Esophagus (tissue), 2 donors: ENCODE measurements at regions not wholly inside any gene's neighbourhood (a gene's known extent, or its start where the extent isn't known, plus 50 kb on each side); places are given as distances from the start of the nearest gene placed in this dataset.

Source experiments
- H3K27ac ChIP-seq, 2 donors: one replicate each; pipeline ENCODE4 v1.5.1; 2013; ENCODE audit warnings: low read depth in 2 of 2, mild to moderate bottlenecking in 2 of 2, inconsistent platforms in 1 of 2, low read length in 1 of 2, moderate library complexity in 1 of 2
- H3K27me3 ChIP-seq, 2 donors: one replicate each; pipeline ENCODE4 v1.6.1; 2013; ENCODE audit warnings: low read length in 2 of 2, control low read depth in 1 of 2, mild to moderate bottlenecking in 1 of 2; ENCODE audit not compliant: insufficient read depth in 2 of 2, control insufficient read depth in 1 of 2
- H3K36me3 ChIP-seq, 2 donors: one replicate each; pipeline ENCODE4 v1.6.1; 2013; ENCODE audit warnings: low read length in 1 of 2; ENCODE audit not compliant: control insufficient read depth in 2 of 2, insufficient read depth in 2 of 2
- H3K4me1 ChIP-seq, 2 donors: one replicate each; pipeline ENCODE4 v1.6.1; 2013; ENCODE audit warnings: low read length in 1 of 2; ENCODE audit not compliant: control insufficient read depth in 2 of 2, insufficient read depth in 2 of 2
- H3K4me3 ChIP-seq, 2 donors: one replicate each; pipeline ENCODE4 v1.5.1; 2013; ENCODE audit warnings: low read length in 2 of 2, mild to moderate bottlenecking in 2 of 2, low read depth in 1 of 2, moderate library complexity in 1 of 2
- H3K9me3 ChIP-seq, 2 donors: one replicate each; pipeline ENCODE4 v1.6.1; 2013; ENCODE audit warnings: mild to moderate bottlenecking in 2 of 2, low read depth in 1 of 2, low read length in 1 of 2, moderate library complexity in 1 of 2; ENCODE audit not compliant: control insufficient read depth in 2 of 2, insufficient read depth in 1 of 2
- WGBS, 2 donors: extraction: QIAGEN DNeasy Blood & Tissue Kit; methylation state at CpG; one replicate each; pipeline ENCODE4 v1.1.7; 2013; 5-methylcytosine and 5-hydroxymethylcytosine counted together
- donor health status: healthy with polysubstance abuse.
- donor health status: Bipolar disorder and iron deficiency.

- Histone ChIP-seq H3K9me3 (no peaks in the 10 kb centered on the region), H3K27ac (no peak overlapping the region), H3K27me3 (no peaks in the 10 kb centered on the region), H3K36me3 (no peaks in the 10 kb centered on the region), H3K4me1 (no peaks in the 10 kb centered on the region), H3K4me3 (no peak overlapping the region)
Observed at GRCh38 chr7:136234040-136234439, 256.9 kb upstream of the MTPN start.

- no peak overlapping the region for H3K27ac ChIP-seq
- H3K36me3 ChIP-seq, result no peaks in the 10 kb centered on the region
- no peaks in the 10 kb centered on the region for H3K27me3 ChIP-seq
- H3K9me3 ChIP-seq, result no peaks in the 10 kb centered on the region
- 40 to 57% methylated on average over 1 of the region's 1 CpG for WGBS, 2 donors
- no peak overlapping the region for H3K4me3 ChIP-seq
- no peaks in the 10 kb centered on the region for H3K4me1 ChIP-seq
Observed at GRCh38 chr7:136230210-136230609, 253.1 kb upstream of the MTPN start.

- Histone ChIP-seq H3K27ac (no peak overlapping the region), H3K27me3 (no peaks in the 10 kb centered on the region), H3K9me3 (no peaks in the 10 kb centered on the region), H3K4me3 (no peak overlapping the region), H3K36me3 (no peaks in the 10 kb centered on the region), H3K4me1 (no peaks in the 10 kb centered on the region)
- 92 to 93% methylated on average over 1 of the region's 1 CpG for WGBS, 2 donors
Observed at GRCh38 chr7:136229790-136230189, 252.6 kb upstream of the MTPN start.

- no peak overlapping the region for H3K4me3 ChIP-seq
- H3K9me3 ChIP-seq, result no peaks in the 10 kb centered on the region
- H3K27me3 ChIP-seq, result no peaks in the 10 kb centered on the region
- H3K36me3 ChIP-seq, result no peaks in the 10 kb centered on the region
- H3K4me1 ChIP-seq, result no peaks in the 10 kb centered on the region
- no peak overlapping the region for H3K27ac ChIP-seq
- WGBS, 2 donors, result 47 to 78% methylated on average over 3 of the region's 3 CpGs
Observed at GRCh38 chr7:136228171-136228570, 251.0 kb upstream of the MTPN start.

GRCh38 chr7:136214356-136214755 is 237.2 kb upstream of the MTPN start:
- H3K4me3 ChIP-seq, result no peak overlapping the region
- WGBS, 2 donors, result 56 to 59% methylated on average over 1 of the region's 1 CpG
- no peak overlapping the region for H3K27ac ChIP-seq

GRCh38 chr7:136213012-136213411 is 235.9 kb upstream of the MTPN start:
- H3K36me3 ChIP-seq, result no peaks in the 10 kb centered on the region
- no peak overlapping the region for H3K4me3 ChIP-seq
- WGBS, 2 donors, result 91% methylated on average over 12 of the region's 12 CpGs
- no peak overlapping the region for H3K27ac ChIP-seq
- H3K9me3 ChIP-seq, result no peaks in the 10 kb centered on the region
- H3K4me1 ChIP-seq, result no peaks in the 10 kb centered on the region
- H3K27me3 ChIP-seq, result no peaks in the 10 kb centered on the region

More at GRCh38 chr7:136214356-136214755, 237.2 kb upstream of the MTPN start:
- H3K27me3 ChIP-seq, result no peaks in the 10 kb centered on the region
- no peaks in the 10 kb centered on the region for H3K4me1 ChIP-seq
- H3K36me3 ChIP-seq, result no peaks in the 10 kb centered on the region
- no peaks in the 10 kb centered on the region for H3K9me3 ChIP-seq

GRCh38 chr7:136210664-136211063 is 233.5 kb upstream of the MTPN start:
- 60 to 68% methylated on average over 2 of the region's 2 CpGs for WGBS, 2 donors
- Histone ChIP-seq H3K27ac (no peak overlapping the region), H3K27me3 (no peaks in the 10 kb centered on the region), H3K9me3 (no peaks in the 10 kb centered on the region), H3K36me3 (no peaks in the 10 kb centered on the region), H3K4me3 (no peak overlapping the region), H3K4me1 (no peaks in the 10 kb centered on the region)

GRCh38 chr7:136210079-136210478 is 232.9 kb upstream of the MTPN start:
- H3K27me3 ChIP-seq, result no peaks in the 10 kb centered on the region
- H3K9me3 ChIP-seq, result no peaks in the 10 kb centered on the region
- H3K4me3 ChIP-seq, result no peak overlapping the region
- H3K36me3 ChIP-seq, result no peaks in the 10 kb centered on the region
- H3K4me1 ChIP-seq, result no peaks in the 10 kb centered on the region
- H3K27ac ChIP-seq, result no peak overlapping the region

- Histone ChIP-seq H3K27me3 (no peaks in the 10 kb centered on the region), H3K27ac (no peak overlapping the region), H3K9me3 (no peaks in the 10 kb centered on the region), H3K4me3 (no peak overlapping the region), H3K4me1 (no peaks in the 10 kb centered on the region), H3K36me3 (no peaks in the 10 kb centered on the region)
- WGBS, 2 donors, result 72 to 82% methylated on average over 1 of the region's 1 CpG
Observed at GRCh38 chr7:136205956-136206355, 228.8 kb upstream of the MTPN start.

- Histone ChIP-seq H3K9me3 (peaks cover 7 to 12% of the 10 kb centered on the region in 2 donors), H3K36me3 (no peaks in the 10 kb centered on the region), H3K27ac (no peak overlapping the region), H3K27me3 (no peaks in the 10 kb centered on the region), H3K4me1 (no peaks in the 10 kb centered on the region), H3K4me3 (no peak overlapping the region)
- WGBS, 2 donors, result 42 to 58% methylated on average over 1 of the region's 1 CpG
Observed at GRCh38 chr7:136198168-136198567, 221.0 kb upstream of the MTPN start.
